Gastrocnemius medialis (tissue), 4 donors: ENCODE measurements at regions not wholly inside any gene's neighbourhood (a gene's known extent, or its start where the extent isn't known, plus 50 kb on each side); places are given as distances from the start of the nearest gene placed in this dataset.

Source experiments
- POLR2A ChIP-seq, 2 donors: fragments of 450-650 bp; IDR thresholded peaks; one replicate each; pipeline ENCODE4 v1.6.1; 2017; ENCODE audit warnings: antibody characterized with exemption in 2 of 2, mild to moderate bottlenecking in 2 of 2, moderate library complexity in 2 of 2
- TF ChIP-seq, protein P1 (sequence below), 5 experiments: fragments of 450-650 bp in 3 of 5; fragments of 200-600 bp in 2 of 5; sonication (generic) in 2 of 5; IDR thresholded peaks in 4 of 5; conservative IDR thresholded peaks in 1 of 5; 1 replicate in 4 of 5; 2 replicates in 1 of 5; pipeline ENCODE4 v1.5.1; 2016 to 2019; ENCODE audit warnings: antibody characterized with exemption in 5 of 5, mild to moderate bottlenecking in 3 of 5, moderate library complexity in 3 of 5

GRCh38 chr9:113781896-113782295, 94.2 kb upstream of the ZNF618 start:
- TF ChIP-seq, protein P1, sequence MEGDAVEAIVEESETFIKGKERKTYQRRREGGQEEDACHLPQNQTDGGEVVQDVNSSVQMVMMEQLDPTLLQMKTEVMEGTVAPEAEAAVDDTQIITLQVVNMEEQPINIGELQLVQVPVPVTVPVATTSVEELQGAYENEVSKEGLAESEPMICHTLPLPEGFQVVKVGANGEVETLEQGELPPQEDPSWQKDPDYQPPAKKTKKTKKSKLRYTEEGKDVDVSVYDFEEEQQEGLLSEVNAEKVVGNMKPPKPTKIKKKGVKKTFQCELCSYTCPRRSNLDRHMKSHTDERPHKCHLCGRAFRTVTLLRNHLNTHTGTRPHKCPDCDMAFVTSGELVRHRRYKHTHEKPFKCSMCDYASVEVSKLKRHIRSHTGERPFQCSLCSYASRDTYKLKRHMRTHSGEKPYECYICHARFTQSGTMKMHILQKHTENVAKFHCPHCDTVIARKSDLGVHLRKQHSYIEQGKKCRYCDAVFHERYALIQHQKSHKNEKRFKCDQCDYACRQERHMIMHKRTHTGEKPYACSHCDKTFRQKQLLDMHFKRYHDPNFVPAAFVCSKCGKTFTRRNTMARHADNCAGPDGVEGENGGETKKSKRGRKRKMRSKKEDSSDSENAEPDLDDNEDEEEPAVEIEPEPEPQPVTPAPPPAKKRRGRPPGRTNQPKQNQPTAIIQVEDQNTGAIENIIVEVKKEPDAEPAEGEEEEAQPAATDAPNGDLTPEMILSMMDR (IDR thresholded peaks at IDR 0.05 in 4 of 5, conservative IDR thresholded peaks at IDR 0.05 in 1 of 5): no peak
- TF ChIP-seq POLR2A (IDR thresholded peaks at IDR 0.05): no peak
